B cell (primary cell): ENCODE measurements at regions not wholly inside any gene's neighbourhood (a gene's known extent, or its start where the extent isn't known, plus 50 kb on each side); places are given as distances from the start of the nearest gene placed in this dataset.

ENCODE experiments used
- ATAC-seq: fragments of 200-7000 bp; cut with Tn5 transposase; one replicate; pipeline ENCODE4 v1.10.0; 2021; ENCODE audit warnings: low read depth, mild to moderate bottlenecking, moderate number of reproducible peaks, moderate library complexity
- CTCF ChIA-PET: fragments of 350-600 bp; sonication (Branson Sonifier 250); formaldehyde crosslinking; loops from one replicate; lab custom pipeline; 2021; ENCODE audit warnings: antibody characterized with exemption, inconsistent platforms; lab: Charles Lee
- POLR2A ChIA-PET: fragments of 350-600 bp; sonication (Branson Sonifier 250); formaldehyde crosslinking; loops from one replicate; lab custom pipeline; 2021; ENCODE audit warnings: antibody characterized with exemption; lab: Charles Lee
- DNase-seq: peaks from one replicate; pipeline ENCODE4 v3.0.0; 2013
- H2AFZ ChIP-seq: 2 replicates; pipeline ENCODE4 v1.6.1; 2012; ENCODE audit warnings: mild to moderate bottlenecking, low read depth, low read length; ENCODE audit not compliant: insufficient read depth, poor library complexity, severe bottlenecking
- H3K27ac ChIP-seq, 2 donors: 1 replicate in 1 of 2; 2 replicates in 1 of 2; pipeline ENCODE4 v1.5.1; 2012 to 2013; ENCODE audit warnings: low read length in 2 of 2, mild to moderate bottlenecking in 2 of 2, moderate library complexity in 1 of 2
- H3K27me3 ChIP-seq, 4 experiments: fragments of 200-600 bp in 1 of 4; sonication (generic) in 1 of 4; replicated peaks in 1 of 4; 1 replicate in 2 of 4; 2 replicates in 2 of 4; pipeline versions ENCODE4 v1.6.1 to v1.7.0; 2013 to 2016; ENCODE audit warnings: low read length in 3 of 4, mild to moderate bottlenecking in 2 of 4, mixed read lengths in 1 of 4, moderate library complexity in 1 of 4; ENCODE audit not compliant: insufficient read depth in 4 of 4, control insufficient read depth in 3 of 4; ENCODE audit errors: control extremely low read depth in 1 of 4
- H3K36me3 ChIP-seq, 2 experiments: replicated peaks in 1 of 2; 1 replicate in 1 of 2; 2 replicates in 1 of 2; pipeline versions ENCODE4 v1.6.1 to v1.7.1; 2013; ENCODE audit warnings: low read length in 1 of 2; ENCODE audit not compliant: insufficient read depth in 2 of 2, control insufficient read depth in 1 of 2; ENCODE audit errors: control extremely low read depth in 1 of 2, extremely low read depth in 1 of 2
- H3K4me1 ChIP-seq, 2 donors: fragments of 200-600 bp in 1 of 2; sonication (generic) in 1 of 2; 1 replicate in 1 of 2; 2 replicates in 1 of 2; pipeline versions ENCODE4 v1.5.1 to v1.6.1; 2013 to 2017; ENCODE audit warnings: low read length in 2 of 2; ENCODE audit not compliant: control insufficient read depth in 2 of 2, insufficient read depth in 2 of 2
- H3K4me2 ChIP-seq: replicated peaks from 2 replicates; pipeline ENCODE3; 2012; ENCODE audit warnings: mild to moderate bottlenecking, low read depth, low read length; ENCODE audit not compliant: poor library complexity, severe bottlenecking
- H3K4me3 ChIP-seq, 5 experiments: fragments of 200-600 bp in 1 of 5; sonication (generic) in 1 of 5; 1 replicate in 3 of 5; 2 replicates in 2 of 5; pipeline versions ENCODE4 v1.5.1 to v1.7.0; 2011 to 2016; ENCODE audit warnings: low read length in 4 of 5, mild to moderate bottlenecking in 4 of 5, low read depth in 2 of 5, control low read depth in 1 of 5, moderate library complexity in 1 of 5; ENCODE audit not compliant: insufficient read depth in 1 of 5; ENCODE audit errors: control extremely low read depth in 1 of 5, extremely low read depth in 1 of 5
- H3K79me2 ChIP-seq: fragments of 200-600 bp; sonication (generic); one replicate; pipeline ENCODE4 v1.6.0; 2016; ENCODE audit warnings: low read length; ENCODE audit not compliant: control insufficient read depth, insufficient read depth
- H3K9ac ChIP-seq: fragments of 200-600 bp; sonication (generic); 2 replicates; pipeline ENCODE4 v1.6.1; 2017; ENCODE audit warnings: mild to moderate bottlenecking, low read length, moderate library complexity
- H3K9me3 ChIP-seq, 3 donors: one replicate each; pipeline versions ENCODE4 v1.6.1 to v1.7.1; 2013; ENCODE audit warnings: low read length in 2 of 3; ENCODE audit not compliant: control insufficient read depth in 2 of 3, insufficient read depth in 1 of 3; ENCODE audit errors: control extremely low read depth in 1 of 3
- H4K20me1 ChIP-seq: 2 replicates; pipeline ENCODE4 v1.6.0; 2012; ENCODE audit warnings: mild to moderate bottlenecking, low read length; ENCODE audit not compliant: insufficient read depth, control insufficient read depth, poor library complexity, severe bottlenecking
- H3K27ac Mint-ChIP-seq: one replicate; pipeline ENCODE4 v1.8.0; 2021; ENCODE audit warnings: mixed read lengths
- H3K27me3 Mint-ChIP-seq: one replicate; pipeline ENCODE4 v1.8.0; 2021; ENCODE audit warnings: mixed read lengths
- H3K4me1 Mint-ChIP-seq: one replicate; pipeline ENCODE4 v1.8.0; 2021; ENCODE audit warnings: mixed read lengths
- H3K4me3 Mint-ChIP-seq: one replicate; pipeline ENCODE4 v1.8.0; 2021; ENCODE audit warnings: mixed read lengths
- H3K9me3 Mint-ChIP-seq: one replicate; pipeline ENCODE4 v1.8.0; 2022; ENCODE audit warnings: mixed read lengths; ENCODE audit not compliant: insufficient read depth
- CTCF ChIP-seq: fragments of 200-600 bp; IDR thresholded peaks from one replicate; pipeline ENCODE4 v1.8.0; 2022; ENCODE audit warnings: antibody characterized with exemption, mild to moderate bottlenecking
- EZH2 ChIP-seq: IDR thresholded peaks from 2 replicates; pipeline ENCODE4 v1.6.1; 2012; ENCODE audit warnings: borderline replicate concordance, low read depth, mild to moderate bottlenecking, moderate library complexity, low read length; ENCODE audit not compliant: insufficient read depth, poor library complexity, severe bottlenecking
- WGBS: methylation state at CpG from one replicate; pipeline ENCODE4 v1.1.5; 2013; ENCODE audit warnings: missing lambda C conversion rate; ENCODE audit not compliant: insufficient coverage; 5-methylcytosine and 5-hydroxymethylcytosine counted together
- intact Hi-C: fragments of 100-400 bp; cut with micrococcal nuclease; formaldehyde crosslinking; loops from one replicate; pipeline ENCODE4 v1.10.0; 2022

- Histone ChIP-seq H3K4me3 (no peak overlapping the region), H3K4me1 (no peaks in the 10 kb centered on the region), H3K4me2 (no peak overlapping the region), H3K27me3 (no peaks in the 10 kb centered on the region), H3K9ac (no peak overlapping the region), H2AFZ (no peak overlapping the region), H3K79me2 (no peaks in the 10 kb centered on the region), H3K36me3 (no peaks in the 10 kb centered on the region), H4K20me1 (no peaks in the 10 kb centered on the region), H3K27ac (no peak overlapping the region), H3K9me3 (no peaks in the 10 kb centered on the region)
- CTCF ChIA-PET: no interaction called here
- no CpG with 5 or more reads among the region's 1 CpG for WGBS
- intact Hi-C loops: no loop called here
- no peak overlapping the region for H3K4me3 Mint-ChIP-seq
- no peaks in the 10 kb centered on the region for H3K27me3 Mint-ChIP-seq
- POLR2A ChIA-PET: no interaction called here
- H3K4me1 Mint-ChIP-seq: no peaks in the 10 kb centered on the region
- DNase-seq (no peak), ATAC-seq (no peak)
- TF ChIP-seq CTCF: no peak
- no peak overlapping the region for H3K27ac Mint-ChIP-seq
- no peaks in the 10 kb centered on the region for H3K9me3 Mint-ChIP-seq
Measured at GRCh38 chrX:125846271-125846670, 319.8 kb downstream of the DCAF12L2 start.

- no peak overlapping the region for H3K4me2 ChIP-seq
- H4K20me1 ChIP-seq: no peaks in the 10 kb centered on the region
- Mint-ChIP-seq H3K27me3 (no peaks in the 10 kb centered on the region), H3K9me3 (no peaks in the 10 kb centered on the region), H3K4me1 (no peaks in the 10 kb centered on the region), H3K27ac (no peak overlapping the region), H3K4me3 (no peak overlapping the region)
- H3K4me1 ChIP-seq: no peaks in the 10 kb centered on the region
- no peaks in the 10 kb centered on the region for H3K79me2 ChIP-seq
- POLR2A ChIA-PET: no interaction called here
- H3K36me3 ChIP-seq: no peaks in the 10 kb centered on the region
- no peaks in the 10 kb centered on the region for H3K9me3 ChIP-seq
- H3K27ac ChIP-seq: no peak overlapping the region
- CTCF ChIA-PET: no interaction called here
- no peak for TF ChIP-seq CTCF
- no peak for TF ChIP-seq EZH2
- DNase-seq (no peak), ATAC-seq (no peak)
- no peak overlapping the region for H2AFZ ChIP-seq
- no peaks in the 10 kb centered on the region for H3K27me3 ChIP-seq
- no peak overlapping the region for H3K4me3 ChIP-seq
- H3K9ac ChIP-seq: no peak overlapping the region
- intact Hi-C loops: no loop called here
Measured at GRCh38 chrX:125850693-125851092, 315.4 kb downstream of the DCAF12L2 start.
